ENCODE measurements at regions not wholly inside any gene's neighbourhood (a gene's known extent, or its start where the extent isn't known, plus 50 kb on each side); places are given as distances from the start of the nearest gene placed in this dataset.

DNA sequence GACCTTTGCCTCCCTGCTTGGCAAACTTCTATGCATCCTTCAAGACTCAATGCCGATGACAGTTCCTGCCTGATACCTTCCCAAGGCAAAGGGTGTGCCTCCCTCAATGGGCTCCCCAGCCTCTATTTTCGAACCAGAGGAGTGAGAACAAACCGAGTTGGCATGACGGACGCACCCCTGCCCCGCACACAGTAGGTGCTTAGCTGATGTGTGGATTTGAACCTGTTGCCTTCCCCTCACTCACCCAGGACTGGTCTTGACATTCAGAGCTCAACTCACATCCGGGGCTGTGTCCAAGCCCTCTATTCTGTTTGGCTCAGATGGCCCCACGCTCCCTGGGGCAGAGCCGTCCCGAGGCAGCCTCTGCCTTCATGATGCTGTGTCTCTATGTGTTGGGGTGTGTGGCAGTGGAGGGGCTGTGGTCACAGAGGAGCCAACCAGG lies 52.2 kb upstream of the SLC6A11 start:
- no peak for DNase-seq (ENCODE audit: low spot score)

DNA sequence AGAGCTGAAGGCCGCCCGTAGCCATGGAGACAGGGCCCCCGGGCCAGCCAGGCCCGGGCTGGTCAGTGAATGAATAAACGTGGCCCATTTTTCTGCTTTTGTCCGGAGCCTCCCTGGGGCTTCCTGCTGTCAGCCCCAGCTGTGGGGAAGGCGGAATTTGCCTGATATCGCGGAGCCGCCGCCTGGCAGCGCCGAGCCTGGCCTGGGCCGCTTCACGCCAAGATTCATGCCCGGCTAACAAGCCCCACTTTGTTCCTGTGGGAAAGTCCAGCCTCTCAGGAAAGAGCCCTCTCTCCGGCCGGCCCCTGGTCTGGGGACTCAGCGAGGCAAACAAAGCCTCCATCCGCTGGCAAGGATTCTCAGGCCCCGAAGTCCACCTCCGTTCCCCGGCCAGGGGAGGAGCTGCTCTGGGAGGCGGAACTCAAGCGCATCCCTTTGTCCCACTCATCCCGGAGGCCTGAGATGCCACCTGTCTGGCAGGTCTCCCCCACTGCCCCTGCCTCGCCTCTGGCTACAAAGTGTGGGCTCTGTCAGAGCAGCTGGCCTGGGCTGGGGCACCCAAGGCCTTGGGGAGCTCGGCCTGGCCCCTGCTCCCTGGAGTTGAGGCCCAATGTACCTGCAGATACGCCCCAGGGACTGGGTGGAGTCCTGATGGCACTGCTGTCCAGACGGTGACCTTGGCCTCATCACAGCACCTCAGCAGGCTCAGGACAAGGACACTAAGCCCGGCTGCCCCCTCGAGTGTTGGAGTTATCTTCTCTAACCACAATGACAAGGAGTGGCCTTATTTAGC lies 51.6 kb upstream of the SLC6A11 start:
- no peak for DNase-seq (ENCODE audit: low spot score)

DNA sequence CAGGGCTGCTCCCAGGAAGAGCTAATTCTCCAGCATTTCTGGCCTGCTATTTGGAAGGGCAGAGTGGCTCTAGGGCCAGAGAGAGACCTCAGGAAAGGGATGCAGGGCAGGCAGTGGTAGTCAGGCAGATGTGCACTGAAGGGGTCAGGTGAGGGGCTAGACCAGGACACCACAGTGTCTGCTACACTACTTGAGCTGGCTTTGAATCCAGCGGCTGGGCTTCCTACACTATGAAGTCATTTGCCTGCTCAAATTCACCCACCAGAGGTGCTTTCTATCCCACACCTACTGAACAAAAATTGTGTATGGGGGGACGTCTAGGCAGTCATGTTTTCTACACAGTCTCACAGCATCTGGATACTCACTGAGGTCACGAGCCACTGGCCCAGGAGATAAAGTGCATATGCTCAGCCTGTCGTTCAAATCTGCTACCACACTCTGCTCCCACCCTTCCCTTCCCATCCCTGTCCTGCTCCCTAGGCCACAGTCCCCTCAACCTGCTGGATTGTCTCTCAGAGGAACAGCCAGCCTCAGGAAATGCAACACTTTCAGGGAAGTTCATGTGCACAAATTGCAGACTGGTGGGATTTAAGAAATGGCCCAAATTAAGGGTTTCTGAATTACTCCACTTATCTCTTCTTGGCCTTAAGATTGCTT lies 49.9 kb upstream of the SLC6A11 start:
- DNase-seq (ENCODE audit: low spot score) = no peak

Data from D341Med (cell line).